GM18858 (cell line): ENCODE measurements at regions not wholly inside any gene's neighbourhood (a gene's known extent, or its start where the extent isn't known, plus 50 kb on each side); places are given as distances from the start of the nearest gene placed in this dataset.

Experiments used
- ATAC-seq: cut with Tn5 transposase; IDR thresholded peaks from one replicate; pipeline ENCODE4 v1.9.1; 2021; ENCODE audit not compliant: unreplicated experiment

DNA sequence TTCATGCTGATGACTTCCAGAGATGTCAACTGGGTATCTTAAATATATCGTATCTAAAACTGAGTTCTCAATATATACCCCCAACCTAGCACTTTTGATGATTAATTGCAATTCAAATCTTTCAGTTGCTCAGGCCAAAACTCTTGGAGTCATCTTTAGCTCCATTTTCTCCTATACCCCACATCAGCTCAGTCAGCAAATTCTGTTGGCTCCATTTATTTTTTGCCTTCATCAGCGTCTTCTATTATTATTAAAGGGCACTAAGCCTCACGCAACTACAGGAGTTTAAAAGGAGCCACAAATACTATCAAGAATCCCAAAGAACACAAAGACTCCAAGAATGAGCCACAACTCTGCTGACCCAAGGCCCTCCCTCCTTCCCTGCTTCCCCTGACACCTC is 134.9 kb downstream of the KCTD12 start:
- no peak for ATAC-seq

DNA sequence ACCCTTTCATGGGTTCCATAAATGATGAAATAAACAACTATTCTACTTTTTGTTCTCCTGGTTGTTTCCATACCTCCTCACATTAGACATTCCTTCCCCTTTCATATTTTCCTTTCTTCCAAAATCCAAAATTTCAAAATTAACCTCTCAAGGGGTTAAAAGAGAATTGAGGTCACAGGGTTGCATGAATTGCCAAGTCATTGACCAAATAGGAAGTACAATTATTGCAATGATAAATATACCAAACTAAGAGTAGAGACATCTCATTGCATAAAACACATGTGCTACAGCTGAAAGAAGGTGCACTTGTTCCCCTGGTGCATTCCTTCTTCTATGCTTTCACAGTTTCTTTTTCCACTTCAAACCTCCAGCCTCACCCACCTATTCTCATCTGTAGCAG is 136.1 kb downstream of the KCTD12 start:
- ATAC-seq: no peak

DNA sequence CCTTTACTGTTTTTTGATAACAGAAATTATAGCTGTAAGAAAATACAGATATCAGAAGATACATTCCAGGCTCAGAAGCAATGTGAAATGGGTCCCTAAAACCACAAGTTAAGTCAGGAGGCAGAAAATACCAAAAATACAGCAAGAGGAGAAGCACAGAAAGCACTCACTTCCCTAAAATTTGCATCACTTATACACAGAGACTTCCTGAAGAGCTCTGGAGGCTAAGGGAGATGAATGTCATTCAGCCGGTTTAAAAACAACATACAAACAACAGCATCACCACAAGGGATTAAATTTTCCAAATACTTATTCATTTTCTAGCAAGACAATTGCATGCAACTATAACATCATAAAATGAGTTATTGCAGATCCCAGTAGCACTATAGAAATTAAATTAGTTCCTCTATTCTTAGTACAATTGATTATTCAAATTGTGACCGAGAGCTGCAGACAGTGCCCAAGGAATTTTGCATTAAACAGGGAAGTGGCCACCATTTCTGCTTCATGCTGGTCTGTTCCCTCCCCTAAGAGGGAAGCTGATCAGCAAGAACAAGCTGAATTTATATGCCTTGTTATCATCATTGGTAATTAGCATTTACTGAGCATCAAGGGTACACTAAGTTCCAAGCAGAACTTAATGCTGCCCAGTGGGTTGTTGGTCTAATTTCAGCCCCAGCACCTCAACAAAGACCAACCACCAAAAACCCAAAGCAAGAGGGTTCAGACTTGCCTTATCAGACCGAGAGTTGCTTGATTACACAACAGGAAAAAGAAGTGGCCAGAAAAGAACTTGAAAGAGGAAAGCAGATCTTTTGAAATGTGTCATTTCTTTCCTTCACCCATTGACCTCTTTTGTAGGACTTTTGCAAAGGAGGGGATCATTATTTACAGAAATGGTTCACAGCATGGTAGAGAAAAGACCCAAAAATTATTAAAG is 140.7 kb downstream of the KCTD12 start:
- ATAC-seq: peak; percentile 90

DNA sequence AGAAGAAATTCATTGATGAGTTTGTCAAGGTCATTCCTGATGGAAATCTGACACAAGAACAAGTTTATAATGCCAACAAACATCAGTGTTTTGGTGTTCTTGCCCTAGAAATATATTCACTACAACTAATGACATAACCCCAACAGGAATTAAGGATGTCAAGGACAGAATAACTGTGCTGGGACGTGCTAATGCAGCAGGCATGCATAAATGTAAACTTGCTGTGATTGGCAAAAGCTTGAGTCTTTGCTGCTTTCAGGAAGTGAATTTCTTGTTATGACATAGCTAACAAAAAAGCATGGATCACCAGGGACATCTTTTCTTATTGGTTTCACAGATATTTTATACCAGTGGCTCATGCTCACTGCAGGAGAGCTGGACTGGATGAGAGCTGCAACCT is 144.6 kb downstream of the KCTD12 start:
- no peak for ATAC-seq

- no peak for ATAC-seq
These were observed 145.2 kb downstream of the KCTD12 start for GRCh38 chr13:76741046-76741445.

DNA sequence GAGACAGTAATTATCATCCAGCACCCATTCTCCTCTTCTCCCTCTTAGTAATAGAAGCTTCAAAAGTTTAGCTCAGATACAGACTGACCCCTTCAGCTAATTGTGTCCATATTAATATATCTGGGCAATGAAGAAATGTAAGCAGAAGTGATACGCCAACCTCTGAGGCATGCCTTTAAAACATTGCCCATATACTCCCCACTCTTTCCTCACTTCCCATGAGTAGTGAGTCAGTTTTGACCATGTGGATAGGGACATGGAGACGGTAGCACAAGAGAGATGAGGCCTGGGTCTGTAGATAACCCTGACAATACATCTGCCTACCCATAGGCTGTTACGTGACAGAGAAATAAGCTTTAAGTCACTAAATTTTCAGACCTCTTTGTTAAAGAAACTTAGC is 147.6 kb downstream of the KCTD12 start:
- ATAC-seq: no peak

GRCh38 chr13:76737526-76737925 is 148.7 kb downstream of the KCTD12 start:
- no peak for ATAC-seq

DNA sequence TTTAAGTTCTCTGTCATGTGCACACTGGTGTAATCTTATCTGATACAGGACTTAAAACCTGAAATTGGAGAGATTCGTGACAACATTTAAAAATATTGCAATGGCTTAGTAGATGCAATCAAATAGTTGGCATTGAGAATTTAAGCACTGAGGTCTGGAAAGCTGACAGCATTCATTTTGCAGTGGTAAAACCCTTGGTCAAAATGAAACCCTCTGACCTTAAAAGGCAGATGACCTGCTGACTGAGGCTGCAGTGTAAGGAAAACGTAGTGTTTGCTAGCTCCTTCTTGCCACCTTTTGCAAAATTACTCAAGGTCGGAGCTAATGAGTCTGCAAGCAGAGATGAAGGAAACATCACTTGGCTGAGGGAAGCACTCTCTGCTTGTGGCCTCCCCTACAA is 150.6 kb downstream of the KCTD12 start:
- ATAC-seq: peak; percentile 76

GRCh38 chr13:76733671-76734070 is 152.5 kb downstream of the KCTD12 start:
- ATAC-seq: no peak

DNA sequence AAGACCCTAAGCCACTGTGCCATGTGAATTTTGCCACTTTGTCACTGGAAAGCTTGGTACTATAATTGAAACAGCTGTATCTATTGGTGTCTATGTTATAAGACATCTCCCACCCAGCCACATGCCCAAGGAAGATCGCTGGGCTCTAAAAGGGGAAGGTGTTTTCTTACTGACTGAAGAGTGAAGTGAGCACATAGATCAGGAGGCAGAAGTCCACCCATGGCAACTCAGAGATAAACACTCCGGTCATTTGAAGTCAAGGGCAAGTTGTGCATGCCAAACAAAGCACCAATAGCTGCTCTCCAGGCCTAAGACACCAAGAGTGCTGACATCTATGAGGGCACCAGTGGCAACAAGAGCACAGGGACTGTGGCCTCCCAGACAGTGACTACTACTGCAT is 153.8 kb downstream of the KCTD12 start:
- ATAC-seq: no peak

DNA sequence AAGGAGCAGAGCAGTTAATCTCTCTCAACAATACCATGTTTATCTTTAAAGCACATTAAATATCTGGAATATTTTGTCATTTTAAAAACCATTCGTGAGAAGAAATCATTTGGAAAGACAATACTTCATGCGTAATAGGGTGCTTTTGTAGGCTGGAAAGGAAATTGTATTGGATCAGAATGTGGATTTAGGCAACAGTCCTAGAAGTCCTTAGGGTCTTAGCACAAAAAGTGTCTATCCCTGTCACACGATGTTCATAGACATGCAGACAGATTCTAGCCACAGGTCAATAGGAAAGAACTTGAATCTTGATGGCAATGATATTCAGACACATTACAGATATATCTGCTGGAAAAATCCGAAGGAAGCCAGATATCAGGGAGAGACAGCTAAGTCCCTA is 156.0 kb downstream of the KCTD12 start:
- ATAC-seq: no peak

- no peak for ATAC-seq
These were observed 156.5 kb downstream of the KCTD12 start for GRCh38 chr13:76729691-76730090.

GRCh38 chr13:76725896-76726295 is 160.3 kb downstream of the KCTD12 start:
- no peak for ATAC-seq

DNA sequence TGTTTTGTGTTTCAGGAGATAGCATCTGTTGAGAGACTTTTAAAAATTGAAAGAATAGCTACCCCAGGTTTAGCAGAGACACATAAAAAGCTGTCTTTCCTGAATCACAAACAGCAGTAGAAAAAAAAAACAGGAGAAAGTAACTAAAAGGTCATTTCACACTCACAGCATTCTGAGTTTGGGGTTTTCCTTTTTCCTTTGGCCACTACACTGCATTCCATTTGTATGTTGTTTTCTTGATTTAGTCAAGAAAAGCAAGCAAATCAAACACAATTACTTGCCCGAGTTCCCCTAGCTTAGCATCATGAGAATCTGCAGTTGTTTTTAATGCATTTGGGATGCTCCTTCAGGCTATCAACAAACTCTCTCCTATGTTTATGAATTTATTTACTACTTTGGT is 161.0 kb downstream of the KCTD12 start:
- ATAC-seq: no peak

DNA sequence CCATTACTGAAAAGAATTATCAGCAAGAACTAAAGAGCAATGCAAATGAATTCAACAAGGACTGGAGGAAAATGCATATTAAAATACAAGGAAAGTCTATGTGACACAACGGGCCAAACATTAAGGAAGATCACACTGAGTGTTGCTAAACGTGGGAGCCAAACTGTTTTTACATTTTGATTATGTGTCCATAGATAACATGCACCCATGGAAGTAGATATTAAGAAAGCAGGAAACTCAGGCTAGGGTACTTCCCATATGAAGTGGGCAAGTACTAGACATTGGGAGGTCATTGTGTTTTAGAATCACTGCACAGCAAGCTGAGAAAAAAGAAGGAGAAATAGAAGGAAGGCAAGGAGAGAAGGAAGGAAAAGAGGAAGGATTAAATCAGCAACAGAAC is 161.8 kb downstream of the KCTD12 start:
- no peak for ATAC-seq

GRCh38 chr13:76723551-76724232 is 162.5 kb downstream of the KCTD12 start:
- ATAC-seq: no peak

DNA sequence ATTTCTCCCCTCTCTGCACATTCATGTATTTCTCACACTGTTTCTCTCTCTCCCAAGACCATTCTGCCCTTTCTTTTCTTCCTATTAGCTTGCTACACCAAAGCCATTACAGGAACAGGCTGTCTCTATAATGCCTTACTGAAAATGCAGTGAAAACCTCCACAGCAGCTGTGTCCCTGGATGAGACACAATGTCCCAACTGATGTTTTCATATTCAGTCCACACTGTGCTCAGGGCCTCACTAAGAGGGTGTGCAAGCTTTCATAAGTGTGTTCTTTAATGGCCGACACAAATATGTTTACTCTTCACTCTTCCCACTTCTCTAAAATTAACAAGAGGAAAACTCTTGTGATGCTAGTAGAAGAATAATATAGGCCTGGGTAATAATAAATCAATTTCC is 163.4 kb downstream of the KCTD12 start:
- no peak for ATAC-seq

GRCh38 chr13:76720821-76721220 is 165.4 kb downstream of the KCTD12 start:
- ATAC-seq: no peak

DNA sequence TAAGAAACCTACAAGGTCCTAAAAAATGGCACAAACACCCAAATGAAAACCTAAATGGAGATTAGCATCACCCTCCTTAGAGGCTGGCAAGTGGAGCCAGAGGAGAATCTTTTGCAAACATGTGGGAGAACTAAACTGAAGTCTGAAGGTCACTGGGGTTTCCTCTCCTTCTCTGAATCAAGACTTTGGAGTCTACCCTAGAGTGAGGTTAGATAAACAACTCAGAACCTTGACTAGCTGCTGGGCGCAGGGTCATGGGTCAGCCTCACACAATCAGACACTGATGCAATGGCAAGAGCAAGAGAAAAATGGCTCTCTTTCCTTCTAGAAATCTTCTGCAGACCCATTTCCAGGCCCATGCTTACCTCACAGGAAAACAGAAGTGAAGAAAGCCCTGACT is 165.8 kb downstream of the KCTD12 start:
- no peak for ATAC-seq

GRCh38 chr13:76719955-76720354 is 166.2 kb downstream of the KCTD12 start:
- no peak for ATAC-seq

DNA sequence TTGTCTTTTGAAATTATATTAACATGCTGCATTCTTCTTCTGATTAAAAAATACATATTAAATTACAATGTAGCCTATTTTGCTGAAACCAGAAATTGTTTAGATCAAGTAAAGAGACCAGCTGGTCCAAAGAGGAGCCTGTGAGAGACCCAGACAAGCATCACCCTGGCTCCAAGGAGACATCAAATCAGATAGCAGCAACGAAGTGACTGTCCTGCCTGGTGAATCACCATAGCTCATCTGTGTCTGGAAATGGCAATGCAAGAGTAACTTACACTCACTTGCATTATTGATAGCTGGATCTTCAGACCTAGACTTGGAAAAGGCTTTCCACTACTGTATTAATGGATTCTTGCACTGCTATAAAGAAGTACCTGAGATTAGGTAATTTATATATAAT is 169.1 kb downstream of the KCTD12 start:
- no peak for ATAC-seq

GRCh38 chr13:76715621-76716020 is 170.6 kb downstream of the KCTD12 start:
- ATAC-seq: no peak
